GM12892 (cell line): ENCODE measurements at regions not wholly inside any gene's neighbourhood (a gene's known extent, or its start where the extent isn't known, plus 50 kb on each side); places are given as distances from the start of the nearest gene placed in this dataset.

Experiments
- DNase-seq: peaks from one replicate; pipeline ENCODE4 v3.0.0; 2011; ENCODE audit not compliant: insufficient read length
- FAIRE-seq: peaks from 2 replicates; lab custom pipeline; 2011; peaks lifted over from hg19 to GRCh38; lab: Jason Lieb, UNC
- POLR2A ChIP-seq: IDR thresholded peaks from 2 replicates; pipeline ENCODE4 v1.6.1; 2011; ENCODE audit warnings: low read depth, low read length, control low read depth
- POLR2AphosphoS5 ChIP-seq: IDR thresholded peaks from 2 replicates; pipeline ENCODE4 v1.6.1; 2011; ENCODE audit warnings: low read depth, low read length, control low read depth
- TAF1 ChIP-seq: IDR thresholded peaks from 2 replicates; pipeline ENCODE4 v1.6.1; 2011; ENCODE audit warnings: low read depth, mild to moderate bottlenecking, control low read depth, low read length, borderline replicate concordance

GRCh38 chr11:112632866-112633505 is 328.2 kb upstream of the NCAM1 start:
- no peak for DNase-seq
- no peak for FAIRE-seq
- TF ChIP-seq TAF1 (no peak), POLR2A (no peak), POLR2AphosphoS5 (no peak)

- DNase-seq (no peak), FAIRE-seq (peak; percentile 67)
- TF ChIP-seq POLR2A (no peak), TAF1 (no peak), POLR2AphosphoS5 (no peak)
Measured at GRCh38 chr11:112634551-112634950, 326.7 kb upstream of the NCAM1 start.

GRCh38 chr11:112634995-112635737 is 326.1 kb upstream of the NCAM1 start:
- TF ChIP-seq POLR2A (no peak), POLR2AphosphoS5 (no peak), TAF1 (no peak)
- DNase-seq = no peak
- FAIRE-seq = no peak

- no peak for TF ChIP-seq POLR2AphosphoS5
- no peak for TF ChIP-seq TAF1
- no peak for TF ChIP-seq POLR2A
- FAIRE-seq (peak; percentile 70), DNase-seq (no peak)
Measured at GRCh38 chr11:112637076-112637475, 324.1 kb upstream of the NCAM1 start.

- TF ChIP-seq POLR2AphosphoS5 = no peak
- no peak for TF ChIP-seq TAF1
- TF ChIP-seq POLR2A = no peak
- FAIRE-seq (no peak), DNase-seq (no peak)
Measured at GRCh38 chr11:112637876-112638275, 323.3 kb upstream of the NCAM1 start.

- TF ChIP-seq POLR2AphosphoS5 = no peak
- TF ChIP-seq TAF1 = no peak
- no peak for TF ChIP-seq POLR2A
- DNase-seq = no peak
- no peak for FAIRE-seq
Measured at GRCh38 chr11:112639469-112639868, 321.8 kb upstream of the NCAM1 start.

GRCh38 chr11:112643416-112643815 is 317.8 kb upstream of the NCAM1 start:
- TF ChIP-seq TAF1 (no peak), POLR2AphosphoS5 (no peak), POLR2A (no peak)
- FAIRE-seq = no peak
- no peak for DNase-seq

- FAIRE-seq (peak; percentile 79), DNase-seq (no peak)
- TF ChIP-seq POLR2A (no peak), TAF1 (no peak), POLR2AphosphoS5 (no peak)
Measured at GRCh38 chr11:112644410-112645131, 316.6 kb upstream of the NCAM1 start.

GRCh38 chr11:112649856-112650255 is 311.4 kb upstream of the NCAM1 start:
- DNase-seq = no peak
- FAIRE-seq = peak; percentile 14
- TF ChIP-seq POLR2A = no peak
- TF ChIP-seq POLR2AphosphoS5 = no peak
- TF ChIP-seq TAF1 = no peak

GRCh38 chr11:112650527-112650926 is 310.7 kb upstream of the NCAM1 start:
- FAIRE-seq (no peak), DNase-seq (no peak)
- TF ChIP-seq TAF1 (no peak), POLR2AphosphoS5 (no peak), POLR2A (no peak)

GRCh38 chr11:112651386-112651785 is 309.8 kb upstream of the NCAM1 start:
- TF ChIP-seq POLR2AphosphoS5 = no peak
- TF ChIP-seq POLR2A = no peak
- no peak for TF ChIP-seq TAF1

GRCh38 chr11:112652786-112653390 is 308.3 kb upstream of the NCAM1 start:
- TF ChIP-seq TAF1 (no peak), POLR2AphosphoS5 (no peak)
- DNase-seq (no peak), FAIRE-seq (no peak)

More at GRCh38 chr11:112651386-112651785, 309.8 kb upstream of the NCAM1 start:
- FAIRE-seq (no peak), DNase-seq (no peak)

GRCh38 chr11:112655371-112655770 is 305.8 kb upstream of the NCAM1 start:
- TF ChIP-seq TAF1 (no peak), POLR2AphosphoS5 (no peak), POLR2A (no peak)
- no peak for DNase-seq
- FAIRE-seq = no peak
